ENCODE measurements at regions not wholly inside any gene's neighbourhood (a gene's known extent, or its start where the extent isn't known, plus 50 kb on each side); places are given as distances from the start of the nearest gene placed in this dataset.

DNA sequence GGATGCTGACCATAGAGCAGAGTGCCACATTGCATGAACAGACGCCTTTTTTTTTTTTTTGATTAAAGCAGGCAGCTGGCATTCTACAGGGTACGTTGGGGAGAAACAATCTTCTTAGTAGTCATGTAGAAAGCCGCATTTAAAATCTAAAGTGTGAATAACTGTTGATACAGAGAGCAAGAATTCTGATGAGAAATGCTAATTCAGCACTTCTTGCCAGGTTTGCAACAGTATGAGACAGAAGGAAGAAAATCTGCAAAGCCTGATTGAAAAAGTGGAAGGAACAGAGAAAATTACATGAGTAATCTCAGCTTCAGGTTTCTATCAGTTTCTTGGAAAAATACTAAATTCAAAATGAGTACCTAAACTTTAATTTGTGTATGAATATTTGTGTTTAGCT, 232.7 kb upstream of the CHRM2 start:
- intact Hi-C loops (cut with micrococcal nuclease): no loop called here
- no TSS peak for BruUV-seq (replicated peaks)
- CTCF ChIA-PET: no interaction called here

More for the DNA sequence above, 232.7 kb upstream of the CHRM2 start:
- H3K4me1 ChIP-seq (ENCODE audit: control insufficient read depth, extremely low read depth, insufficient read depth, low read length): no peaks in the 10 kb centered on the region
- no peak overlapping the region for H3K27ac ChIP-seq (ENCODE audit: insufficient read depth, low read depth, low read length)
- H3K36me3 ChIP-seq (ENCODE audit: control insufficient read depth in 2 of 2, extremely low read depth in 1 of 2, insufficient read depth in 2 of 2, low read length in 2 of 2): no peaks in the 10 kb centered on the region
- H3K4me2 ChIP-seq (ENCODE audit: insufficient read depth, low read length): no peak overlapping the region
- H3K9ac ChIP-seq (replicated peaks; ENCODE audit: extremely low read depth, insufficient read depth, low read length): no peak overlapping the region
- H3K9me3 ChIP-seq (replicated peaks; ENCODE audit: control insufficient read depth, insufficient read depth, low read length): peaks cover 2% of the 10 kb centered on the region
- TF ChIP-seq FOS (IDR thresholded peaks at IDR 0.05; ENCODE audit: borderline replicate concordance, insufficient read depth, low read length): no peak
- TF ChIP-seq MYC (IDR thresholded peaks at IDR 0.05; ENCODE audit: low read depth, low read length): no peak
- TF ChIP-seq, protein P1, sequence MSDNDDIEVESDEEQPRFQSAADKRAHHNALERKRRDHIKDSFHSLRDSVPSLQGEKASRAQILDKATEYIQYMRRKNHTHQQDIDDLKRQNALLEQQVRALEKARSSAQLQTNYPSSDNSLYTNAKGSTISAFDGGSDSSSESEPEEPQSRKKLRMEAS (IDR thresholded peaks at IDR 0.05; ENCODE audit: insufficient read depth, insufficient read length): no peak
- TF ChIP-seq GATA2 (IDR thresholded peaks at IDR 0.05; ENCODE audit: insufficient read depth, insufficient read length, low read depth, low read length): no peak
- TF ChIP-seq POLR2A (IDR thresholded peaks at IDR 0.05; ENCODE audit: low read depth, low read length): no peak
- no peak for TF ChIP-seq JUN (IDR thresholded peaks at IDR 0.05; ENCODE audit: borderline replicate concordance, insufficient read depth, insufficient read length, low read depth)
- TF ChIP-seq, protein P2, sequence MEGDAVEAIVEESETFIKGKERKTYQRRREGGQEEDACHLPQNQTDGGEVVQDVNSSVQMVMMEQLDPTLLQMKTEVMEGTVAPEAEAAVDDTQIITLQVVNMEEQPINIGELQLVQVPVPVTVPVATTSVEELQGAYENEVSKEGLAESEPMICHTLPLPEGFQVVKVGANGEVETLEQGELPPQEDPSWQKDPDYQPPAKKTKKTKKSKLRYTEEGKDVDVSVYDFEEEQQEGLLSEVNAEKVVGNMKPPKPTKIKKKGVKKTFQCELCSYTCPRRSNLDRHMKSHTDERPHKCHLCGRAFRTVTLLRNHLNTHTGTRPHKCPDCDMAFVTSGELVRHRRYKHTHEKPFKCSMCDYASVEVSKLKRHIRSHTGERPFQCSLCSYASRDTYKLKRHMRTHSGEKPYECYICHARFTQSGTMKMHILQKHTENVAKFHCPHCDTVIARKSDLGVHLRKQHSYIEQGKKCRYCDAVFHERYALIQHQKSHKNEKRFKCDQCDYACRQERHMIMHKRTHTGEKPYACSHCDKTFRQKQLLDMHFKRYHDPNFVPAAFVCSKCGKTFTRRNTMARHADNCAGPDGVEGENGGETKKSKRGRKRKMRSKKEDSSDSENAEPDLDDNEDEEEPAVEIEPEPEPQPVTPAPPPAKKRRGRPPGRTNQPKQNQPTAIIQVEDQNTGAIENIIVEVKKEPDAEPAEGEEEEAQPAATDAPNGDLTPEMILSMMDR (IDR thresholded peaks at IDR 0.05; ENCODE audit: extremely low read depth in 1 of 2, insufficient read depth in 1 of 2, low read depth in 1 of 2, low read length in 2 of 2): no peak
- no peak for TF ChIP-seq POLR2AphosphoS5 (IDR thresholded peaks at IDR 0.05; ENCODE audit: insufficient read depth, low read depth, low read length)
- TF ChIP-seq EZH2 (IDR thresholded peaks at IDR 0.05; ENCODE audit: borderline replicate concordance, low read depth, low read length, severe bottlenecking): no peak
- DNase-seq (ENCODE audit: low read depth, low spot score): no peak
- dilution Hi-C loops (cut with MboI; ENCODE audit: extremely low pct_ligation_motif_present, low sequenced_read_pairs): no loop called here
- no peaks in the 10 kb centered on the region for H3K9me1 ChIP-seq (replicated peaks; ENCODE audit: control insufficient read depth, extremely low read depth, insufficient read depth, low read length)
- POLR2A ChIA-PET: no interaction called here
- no peak overlapping the region for H2AFZ ChIP-seq (ENCODE audit: low read depth, low read length)
- no peaks in the 10 kb centered on the region for H4K20me1 ChIP-seq (replicated peaks; ENCODE audit: control insufficient read depth, extremely low read depth, insufficient read depth, low read length)
- no peaks in the 10 kb centered on the region for H3K79me2 ChIP-seq (ENCODE audit: control insufficient read depth, insufficient read depth, low read length)
- no peak for FAIRE-seq
- H3K4me3 ChIP-seq (replicated peaks in 1 of 3; ENCODE audit: insufficient read depth in 1 of 3, low read depth in 1 of 3, low read length in 3 of 3): no peak overlapping the region
- H3K27me3 ChIP-seq (ENCODE audit: control insufficient read depth in 2 of 2, insufficient read depth in 2 of 2, low read length in 2 of 2): no peaks in the 10 kb centered on the region

Data from endothelial cell of umbilical vein (primary cell).